GM10266 (cell line): ENCODE measurements at regions not wholly inside any gene's neighbourhood (a gene's known extent, or its start where the extent isn't known, plus 50 kb on each side); places are given as distances from the start of the nearest gene placed in this dataset.

ENCODE experiments used
- DNase-seq: peaks from one replicate; pipeline ENCODE4 v3.0.0; 2012; ENCODE audit errors: extremely low spot score
- CTCF ChIP-seq: IDR thresholded peaks from 2 replicates; pipeline ENCODE4 v1.5.1; 2012; ENCODE audit warnings: mild to moderate bottlenecking, low read depth; ENCODE audit not compliant: control insufficient read depth, insufficient read depth; ENCODE audit errors: missing control alignments

- no peak for TF ChIP-seq CTCF
- no peak for DNase-seq
These were observed 242.4 kb upstream of the RAB4A start for GRCh38 chr1:229028544-229028943.

GRCh38 chr1:229028987-229029878 lies 241.7 kb upstream of the RAB4A start:
- DNase-seq = no peak
- no peak for TF ChIP-seq CTCF

- no peak for DNase-seq
- TF ChIP-seq CTCF = no peak
These were observed 241.1 kb upstream of the RAB4A start for GRCh38 chr1:229029879-229030235.

GRCh38 chr1:229030630-229031029 lies 240.3 kb upstream of the RAB4A start:
- TF ChIP-seq CTCF = no peak

GRCh38 chr1:229031061-229031460 lies 239.8 kb upstream of the RAB4A start:
- DNase-seq = no peak
- TF ChIP-seq CTCF = no peak

More at GRCh38 chr1:229030630-229031029, 240.3 kb upstream of the RAB4A start:
- DNase-seq = no peak

GRCh38 chr1:229031481-229032341 lies 239.2 kb upstream of the RAB4A start:
- DNase-seq = no peak
- no peak for TF ChIP-seq CTCF
